ENCODE measurements at regions not wholly inside any gene's neighbourhood (a gene's known extent, or its start where the extent isn't known, plus 50 kb on each side); places are given as distances from the start of the nearest gene placed in this dataset.

DNA sequence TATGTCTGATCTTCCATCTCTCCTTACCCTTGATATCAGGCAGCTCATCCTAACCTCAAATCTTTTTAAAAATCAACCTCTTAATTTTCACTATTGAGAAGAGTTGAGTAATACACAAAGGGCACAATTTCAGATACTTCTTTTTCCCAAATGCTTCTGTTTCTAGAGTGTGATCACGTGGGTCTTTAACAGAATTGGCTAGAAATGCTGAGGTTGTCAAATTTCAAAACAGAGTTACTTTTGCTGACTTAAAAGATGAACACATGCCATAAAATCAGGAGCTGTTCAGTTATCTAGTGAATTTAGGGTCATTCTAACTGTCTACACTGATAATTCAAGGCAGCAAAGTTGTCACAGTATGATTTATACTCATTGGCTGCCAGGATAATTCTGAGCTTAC is 63.6 kb upstream of the NGF start:
- H4K5ac ChIP-seq (ENCODE audit: insufficient read length, low read depth, low read length) = no peak overlapping the region
- H2BK5ac ChIP-seq (ENCODE audit: insufficient read length, low read length) = no peak overlapping the region
- Mint-ChIP-seq H3K27me3 (ENCODE audit: low read depth) (peaks cover under 1% of the 10 kb centered on the region; the same call in 1 of the 2 replicates), H3K36me3 (ENCODE audit: insufficient read depth in 1 of 3, low read depth in 3 of 3) (no peaks in the 10 kb centered on the region), H3K27ac (no peak overlapping the region), H3K9me3 (peaks cover 0 to 3% of the 10 kb centered on the region in 2 experiments; a peak in 4 of 5 replicates), H3K4me3 (no peak overlapping the region), H3K4me1 (peaks cover 0 to 5% of the 10 kb centered on the region in 2 experiments; a peak in 3 of 4 replicates)
- H3K9ac ChIP-seq (ENCODE audit: extremely low read depth, insufficient read length, low read length) = no peak overlapping the region
- H3K23ac ChIP-seq (ENCODE audit: insufficient read length, low read depth, low read length) = no peak overlapping the region
- H3K4me2 ChIP-seq (ENCODE audit: insufficient read depth, insufficient read length, low read length) = no peak overlapping the region
- H4K91ac ChIP-seq (ENCODE audit: insufficient read length, low read depth, low read length) = no peak overlapping the region
- TF ChIP-seq, protein P1, sequence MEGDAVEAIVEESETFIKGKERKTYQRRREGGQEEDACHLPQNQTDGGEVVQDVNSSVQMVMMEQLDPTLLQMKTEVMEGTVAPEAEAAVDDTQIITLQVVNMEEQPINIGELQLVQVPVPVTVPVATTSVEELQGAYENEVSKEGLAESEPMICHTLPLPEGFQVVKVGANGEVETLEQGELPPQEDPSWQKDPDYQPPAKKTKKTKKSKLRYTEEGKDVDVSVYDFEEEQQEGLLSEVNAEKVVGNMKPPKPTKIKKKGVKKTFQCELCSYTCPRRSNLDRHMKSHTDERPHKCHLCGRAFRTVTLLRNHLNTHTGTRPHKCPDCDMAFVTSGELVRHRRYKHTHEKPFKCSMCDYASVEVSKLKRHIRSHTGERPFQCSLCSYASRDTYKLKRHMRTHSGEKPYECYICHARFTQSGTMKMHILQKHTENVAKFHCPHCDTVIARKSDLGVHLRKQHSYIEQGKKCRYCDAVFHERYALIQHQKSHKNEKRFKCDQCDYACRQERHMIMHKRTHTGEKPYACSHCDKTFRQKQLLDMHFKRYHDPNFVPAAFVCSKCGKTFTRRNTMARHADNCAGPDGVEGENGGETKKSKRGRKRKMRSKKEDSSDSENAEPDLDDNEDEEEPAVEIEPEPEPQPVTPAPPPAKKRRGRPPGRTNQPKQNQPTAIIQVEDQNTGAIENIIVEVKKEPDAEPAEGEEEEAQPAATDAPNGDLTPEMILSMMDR (conservative IDR thresholded peaks at IDR 0.05) = no peak
- no peak overlapping the region for H2BK20ac ChIP-seq (ENCODE audit: low read depth, low read length, poor library complexity, severe bottlenecking)
- H2AFZ ChIP-seq (ENCODE audit: low read length) = no peak overlapping the region
- no peak overlapping the region for H2BK12ac ChIP-seq (ENCODE audit: insufficient read length, low read depth, low read length)
- H3K79me1 ChIP-seq (ENCODE audit: insufficient read depth, low read depth, low read length, poor library complexity, severe bottlenecking) = no peaks in the 10 kb centered on the region
- no peak overlapping the region for H2AK5ac ChIP-seq (ENCODE audit: insufficient read length, low read length)
- H3K23me2 ChIP-seq (ENCODE audit: insufficient read length, low read depth, low read length, poor library complexity, severe bottlenecking) = no peaks in the 10 kb centered on the region
- no peak overlapping the region for H3K18ac ChIP-seq (ENCODE audit: insufficient read length, low read depth, low read length)
- no peaks in the 10 kb centered on the region for H3K27me3 ChIP-seq (ENCODE audit: insufficient read depth, low read length)
- no peak overlapping the region for H3K14ac ChIP-seq (ENCODE audit: insufficient read depth, low read length)
- no peak overlapping the region for H4K8ac ChIP-seq (replicated peaks; ENCODE audit: insufficient read length, low read depth, low read length)
- H2BK120ac ChIP-seq (ENCODE audit: low read depth, low read length, poor library complexity, severe bottlenecking) = no peak overlapping the region
- no CpG with 5 or more reads among the region's 1 CpG for WGBS (ENCODE audit: extremely low coverage, insufficient read length, low lambda C conversion rate)
- no peaks in the 10 kb centered on the region for H3K79me2 ChIP-seq (ENCODE audit: insufficient read depth, low read length)
- no peak overlapping the region for H3K56ac ChIP-seq (ENCODE audit: insufficient read length, low read depth, low read length)
- H3K4me1 ChIP-seq (ENCODE audit: insufficient read depth, low read length) = no peaks in the 10 kb centered on the region; the same call in 1 of the 2 replicates
- H3K27ac ChIP-seq (ENCODE audit: insufficient read length, low read depth, low read length) = no peak overlapping the region
- H4K20me1 ChIP-seq (ENCODE audit: control insufficient read depth, insufficient read depth, insufficient read length) = no peaks in the 10 kb centered on the region
- H2BK15ac ChIP-seq (ENCODE audit: low read depth, low read length) = no peak overlapping the region
- no peak overlapping the region for H3K4ac ChIP-seq (ENCODE audit: low read depth, low read length)
- H3T11ph ChIP-seq (ENCODE audit: low read length) = no peak overlapping the region
- H3K9me3 ChIP-seq (ENCODE audit: control insufficient read depth, low read depth, low read length) = no peaks in the 10 kb centered on the region
- no peak for DNase-seq

All from H9 (cell line).